Jurkat, Clone E6-1 (cell line): ENCODE measurements at regions not wholly inside any gene's neighbourhood (a gene's known extent, or its start where the extent isn't known, plus 50 kb on each side); places are given as distances from the start of the nearest gene placed in this dataset.
"Not testable (repeated sequence)": the region's sequence is repeated elsewhere in the genome, so short reads cannot be mapped to it uniquely, and the experiment has no call there.

ENCODE experiments used
- DNase-seq: peaks from one replicate; pipeline ENCODE4 v3.0.0-alpha.2; 2011; ENCODE audit warnings: low read depth, low spot score
- H3K4me3 ChIP-seq: 2 replicates; pipeline ENCODE4 v1.5.1; 2011; ENCODE audit warnings: mild to moderate bottlenecking, low read length, control low read depth, moderate library complexity

- no peak for DNase-seq
- no peak overlapping the region for H3K4me3 ChIP-seq
Measured at GRCh38 chr10:7108141-7108540, 302.7 kb downstream of the SFMBT2 start.

GRCh38 chr10:7107285-7107684 is 303.5 kb downstream of the SFMBT2 start:
- DNase-seq, result no peak
- H3K4me3 ChIP-seq, result no peak overlapping the region

- DNase-seq, H3K4me3 ChIP-seq: not testable (repeated sequence)
Measured at GRCh38 chr10:7104379-7104778, 306.5 kb downstream of the SFMBT2 start.

- H3K4me3 ChIP-seq, result no peak overlapping the region
Measured at GRCh38 chr10:7102557-7103349, 308.1 kb downstream of the SFMBT2 start.

GRCh38 chr10:7102084-7102483 is 308.8 kb downstream of the SFMBT2 start:
- no peak for DNase-seq
- H3K4me3 ChIP-seq, result no peak overlapping the region

More at GRCh38 chr10:7102557-7103349, 308.1 kb downstream of the SFMBT2 start:
- DNase-seq, result no peak

GRCh38 chr10:7101451-7101850 is 309.4 kb downstream of the SFMBT2 start:
- H3K4me3 ChIP-seq, result no peak overlapping the region
- no peak for DNase-seq

GRCh38 chr10:7100032-7100702 is 310.7 kb downstream of the SFMBT2 start:
- DNase-seq, result no peak
- H3K4me3 ChIP-seq, result no peak overlapping the region

- no peak for DNase-seq
- no peak overlapping the region for H3K4me3 ChIP-seq
Measured at GRCh38 chr10:7098160-7098762, 312.6 kb downstream of the SFMBT2 start.

GRCh38 chr10:7094781-7095180 is 316.1 kb downstream of the SFMBT2 start:
- no peak overlapping the region for H3K4me3 ChIP-seq
- DNase-seq, result no peak

- DNase-seq, result no peak
- no peak overlapping the region for H3K4me3 ChIP-seq
Measured at GRCh38 chr10:7093368-7093767, 317.5 kb downstream of the SFMBT2 start.

GRCh38 chr10:7092603-7093002 is 318.2 kb downstream of the SFMBT2 start:
- no peak for DNase-seq
- no peak overlapping the region for H3K4me3 ChIP-seq

- DNase-seq, result no peak
- no peak overlapping the region for H3K4me3 ChIP-seq
Measured at GRCh38 chr10:7090529-7090928, 320.3 kb downstream of the SFMBT2 start.

GRCh38 chr10:7085913-7086589 is 324.8 kb downstream of the SFMBT2 start:
- no peak for DNase-seq
- H3K4me3 ChIP-seq, result no peak overlapping the region

GRCh38 chr10:7085147-7085912 is 325.5 kb downstream of the SFMBT2 start:
- DNase-seq, result no peak
- no peak overlapping the region for H3K4me3 ChIP-seq

- DNase-seq, result no peak
Measured at GRCh38 chr10:7084280-7085005, 326.4 kb downstream of the SFMBT2 start.

GRCh38 chr10:7082967-7083366 is 327.9 kb downstream of the SFMBT2 start:
- no peak for DNase-seq
- H3K4me3 ChIP-seq, result no peak overlapping the region

More at GRCh38 chr10:7084280-7085005, 326.4 kb downstream of the SFMBT2 start:
- no peak overlapping the region for H3K4me3 ChIP-seq

GRCh38 chr10:7077880-7078279 is 333.0 kb downstream of the SFMBT2 start:
- no peak for DNase-seq
- H3K4me3 ChIP-seq, result no peak overlapping the region

GRCh38 chr10:7075851-7076250 is 335.0 kb downstream of the SFMBT2 start:
- H3K4me3 ChIP-seq, result no peak overlapping the region
- no peak for DNase-seq
